ENCODE measurements at regions not wholly inside any gene's neighbourhood (a gene's known extent, or its start where the extent isn't known, plus 50 kb on each side); places are given as distances from the start of the nearest gene placed in this dataset.

GRCh38 chr17:6241381-6241780, 171.2 kb downstream of the WSCD1 start:
- Histone ChIP-seq H3K4me1 (no peaks in the 10 kb centered on the region), H3K36me3 (no peaks in the 10 kb centered on the region), H3K4me3 (no peak overlapping the region), H3K27me3 (peaks cover 0 to 37% of the 10 kb centered on the region in 2 donors), H3K9me3 (no peaks in the 10 kb centered on the region), H3K27ac (no peak overlapping the region)
- no peak for DNase-seq (ENCODE audit: low spot score in 2 of 2)
- intact Hi-C loops (cut with DNase I; ENCODE audit: low total_unique reads), result no loop called here
- TF ChIP-seq POLR2AphosphoS5 (IDR thresholded peaks at IDR 0.05) (no peak), POLR2A (IDR thresholded peaks at IDR 0.05) (no peak)
- TF ChIP-seq, protein P1, sequence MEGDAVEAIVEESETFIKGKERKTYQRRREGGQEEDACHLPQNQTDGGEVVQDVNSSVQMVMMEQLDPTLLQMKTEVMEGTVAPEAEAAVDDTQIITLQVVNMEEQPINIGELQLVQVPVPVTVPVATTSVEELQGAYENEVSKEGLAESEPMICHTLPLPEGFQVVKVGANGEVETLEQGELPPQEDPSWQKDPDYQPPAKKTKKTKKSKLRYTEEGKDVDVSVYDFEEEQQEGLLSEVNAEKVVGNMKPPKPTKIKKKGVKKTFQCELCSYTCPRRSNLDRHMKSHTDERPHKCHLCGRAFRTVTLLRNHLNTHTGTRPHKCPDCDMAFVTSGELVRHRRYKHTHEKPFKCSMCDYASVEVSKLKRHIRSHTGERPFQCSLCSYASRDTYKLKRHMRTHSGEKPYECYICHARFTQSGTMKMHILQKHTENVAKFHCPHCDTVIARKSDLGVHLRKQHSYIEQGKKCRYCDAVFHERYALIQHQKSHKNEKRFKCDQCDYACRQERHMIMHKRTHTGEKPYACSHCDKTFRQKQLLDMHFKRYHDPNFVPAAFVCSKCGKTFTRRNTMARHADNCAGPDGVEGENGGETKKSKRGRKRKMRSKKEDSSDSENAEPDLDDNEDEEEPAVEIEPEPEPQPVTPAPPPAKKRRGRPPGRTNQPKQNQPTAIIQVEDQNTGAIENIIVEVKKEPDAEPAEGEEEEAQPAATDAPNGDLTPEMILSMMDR (IDR thresholded peaks at IDR 0.05), result no peak

- Histone ChIP-seq H3K36me3 (no peaks in the 10 kb centered on the region), H3K27ac (no peak overlapping the region), H3K27me3 (peaks cover 0 to 37% of the 10 kb centered on the region in 2 donors), H3K4me3 (no peak overlapping the region), H3K4me1 (no peaks in the 10 kb centered on the region), H3K9me3 (no peaks in the 10 kb centered on the region)
- TF ChIP-seq POLR2A (IDR thresholded peaks at IDR 0.05), result no peak
- no peak for TF ChIP-seq POLR2AphosphoS5 (IDR thresholded peaks at IDR 0.05)
- TF ChIP-seq, protein P1 (IDR thresholded peaks at IDR 0.05), result no peak
- intact Hi-C loops (cut with DNase I; ENCODE audit: low total_unique reads), result no loop called here
- DNase-seq (ENCODE audit: low spot score in 2 of 2), result no peak
Measured at GRCh38 chr17:6240601-6241000, 170.4 kb downstream of the WSCD1 start.

GRCh38 chr17:6240001-6240400, 169.8 kb downstream of the WSCD1 start:
- H3K27ac ChIP-seq, result no peak overlapping the region
- H3K4me3 ChIP-seq, result no peak overlapping the region
- H3K36me3 ChIP-seq, result no peaks in the 10 kb centered on the region
- no peaks in the 10 kb centered on the region for H3K4me1 ChIP-seq
- intact Hi-C loops (cut with DNase I; ENCODE audit: low total_unique reads), result no loop called here
- TF ChIP-seq POLR2AphosphoS5 (IDR thresholded peaks at IDR 0.05) (no peak), POLR2A (IDR thresholded peaks at IDR 0.05) (no peak)
- TF ChIP-seq, protein P1 (IDR thresholded peaks at IDR 0.05), result no peak
- peaks cover 0 to 37% of the 10 kb centered on the region in 2 donors for H3K27me3 ChIP-seq
- H3K9me3 ChIP-seq, result no peaks in the 10 kb centered on the region
- DNase-seq (ENCODE audit: low spot score in 2 of 2), result no peak

DNA sequence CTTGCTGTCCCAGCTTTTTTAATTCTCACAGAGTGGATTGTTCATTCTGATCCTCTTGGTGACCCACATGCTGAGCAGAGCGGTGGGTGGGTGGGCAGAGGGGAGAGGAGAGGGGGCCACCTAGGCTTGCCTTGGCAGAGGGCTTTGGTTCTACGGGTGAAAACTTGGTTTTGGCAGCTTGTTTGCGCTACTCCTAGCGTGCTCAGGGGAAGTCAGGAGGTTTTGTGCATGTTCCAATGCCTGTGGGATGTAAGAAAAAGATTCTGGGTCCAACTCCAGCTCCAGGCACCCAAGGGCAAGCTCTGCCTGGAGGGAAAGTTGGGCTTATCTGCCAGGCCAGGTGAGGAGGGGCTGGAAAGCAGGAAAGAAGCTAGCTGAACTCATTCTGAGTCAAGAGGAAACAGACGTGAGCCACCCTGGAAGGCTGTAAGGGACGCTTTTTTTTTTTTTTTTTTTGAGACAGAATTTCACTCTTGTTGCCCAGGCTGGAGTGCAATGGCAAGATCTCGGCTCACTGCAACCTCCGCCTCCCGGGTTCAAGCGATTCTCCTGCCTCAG, 169.1 kb downstream of the WSCD1 start:
- DNase-seq (ENCODE audit: low spot score in 2 of 2), result no peak
- Histone ChIP-seq H3K4me3 (no peak overlapping the region), H3K27ac (no peak overlapping the region), H3K36me3 (no peaks in the 10 kb centered on the region), H3K27me3 (peaks cover 0 to 37% of the 10 kb centered on the region in 2 donors), H3K4me1 (no peaks in the 10 kb centered on the region), H3K9me3 (no peaks in the 10 kb centered on the region)
- intact Hi-C loops (cut with DNase I; ENCODE audit: low total_unique reads), result no loop called here
- TF ChIP-seq POLR2AphosphoS5 (IDR thresholded peaks at IDR 0.05), result no peak
- TF ChIP-seq, protein P1 (IDR thresholded peaks at IDR 0.05), result no peak
- TF ChIP-seq POLR2A (IDR thresholded peaks at IDR 0.05), result no peak

DNA sequence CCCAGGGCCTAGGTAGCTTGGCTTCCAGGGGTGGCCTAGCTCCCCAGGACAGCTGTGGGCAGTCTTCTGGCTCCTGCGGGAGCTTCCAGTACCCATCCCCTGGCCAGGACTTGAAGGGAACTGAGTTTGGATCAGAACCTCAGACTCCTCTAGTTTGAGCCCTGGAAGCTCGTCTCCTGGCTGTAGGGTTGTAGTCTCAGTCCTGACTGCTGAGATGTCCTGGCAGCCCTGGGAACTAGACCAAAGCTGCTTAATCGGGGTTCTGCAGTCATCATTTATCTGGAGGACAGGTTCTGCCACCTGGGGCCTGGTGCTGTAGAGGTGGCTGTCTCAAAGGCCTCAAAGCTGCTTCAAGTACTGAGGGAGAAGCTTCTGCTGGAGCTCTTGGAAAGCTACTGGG, 163.7 kb downstream of the WSCD1 start:
- Histone ChIP-seq H3K4me3 (no peak overlapping the region), H3K27me3 (peaks cover 0 to 22% of the 10 kb centered on the region in 2 donors), H3K27ac (no peak overlapping the region), H3K4me1 (no peaks in the 10 kb centered on the region), H3K36me3 (no peaks in the 10 kb centered on the region), H3K9me3 (no peaks in the 10 kb centered on the region)
- DNase-seq (ENCODE audit: low spot score in 2 of 2), result no peak
- intact Hi-C loops (cut with DNase I; ENCODE audit: low total_unique reads), result no loop called here
- no peak for TF ChIP-seq POLR2AphosphoS5 (IDR thresholded peaks at IDR 0.05)
- TF ChIP-seq, protein P1 (IDR thresholded peaks at IDR 0.05), result no peak
- no peak for TF ChIP-seq POLR2A (IDR thresholded peaks at IDR 0.05)
